ENCODE measurements at regions not wholly inside any gene's neighbourhood (a gene's known extent, or its start where the extent isn't known, plus 50 kb on each side); places are given as distances from the start of the nearest gene placed in this dataset.

DNA sequence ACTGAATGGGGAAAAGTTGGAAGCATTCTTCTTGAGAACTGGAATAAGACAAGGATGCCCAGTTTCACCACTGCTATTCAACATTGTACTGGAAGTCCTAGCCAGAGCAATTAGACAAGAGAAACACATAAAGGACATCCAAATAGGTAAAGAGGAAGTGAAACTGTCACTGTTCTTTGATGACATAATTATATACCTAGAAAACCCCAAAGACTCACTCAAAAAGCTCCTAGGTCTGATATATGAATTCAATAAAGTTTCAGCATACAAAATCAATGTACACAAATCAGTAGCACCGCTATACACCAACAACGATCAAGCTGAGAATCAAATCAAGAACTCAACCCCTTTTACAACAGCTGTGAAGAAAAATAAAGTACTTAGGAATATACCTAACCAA is 157.3 kb upstream of the DDHD1 start:
- FAIRE-seq (no peak), DNase-seq (ENCODE audit: low read depth in 1 of 2, low spot score in 1 of 2) (no peak), ATAC-seq (no peak)
- H3K4me2 ChIP-seq: no peak overlapping the region
- ChIA-PET CTCF (interaction anchor here (1.7 kb wide), 1 partner anchor 14 kb away, joined by 5 read pairs; no protein-coding TSS in a partner anchor), POLR2A (no interaction called here)
- TF ChIP-seq FOSL2 (IDR thresholded peaks at IDR 0.05): no peak
- TF ChIP-seq FOSL2 (CRISPR knock-in tag; IDR thresholded peaks at IDR 0.05): no peak
- no peak for TF ChIP-seq POLR2A (IDR thresholded peaks at IDR 0.05; ENCODE audit: low read length)
- TF ChIP-seq ZC3H11A (IDR thresholded peaks at IDR 0.05): no peak
- TF ChIP-seq CBX2 (IDR thresholded peaks at IDR 0.05; ENCODE audit: borderline replicate concordance, low read depth): no peak
- no peak for TF ChIP-seq RFX5 (IDR thresholded peaks at IDR 0.05)
- no peak overlapping the region for H3K4me3 ChIP-seq
- no peaks in the 10 kb centered on the region for H3K4me1 ChIP-seq
- 76% methylated on average over 2 of the region's 2 CpGs for WGBS (ENCODE audit: missing lambda C conversion rate)
- no peak overlapping the region for H3K27ac ChIP-seq
- no peaks in the 10 kb centered on the region for H3K9me3 ChIP-seq

DNA sequence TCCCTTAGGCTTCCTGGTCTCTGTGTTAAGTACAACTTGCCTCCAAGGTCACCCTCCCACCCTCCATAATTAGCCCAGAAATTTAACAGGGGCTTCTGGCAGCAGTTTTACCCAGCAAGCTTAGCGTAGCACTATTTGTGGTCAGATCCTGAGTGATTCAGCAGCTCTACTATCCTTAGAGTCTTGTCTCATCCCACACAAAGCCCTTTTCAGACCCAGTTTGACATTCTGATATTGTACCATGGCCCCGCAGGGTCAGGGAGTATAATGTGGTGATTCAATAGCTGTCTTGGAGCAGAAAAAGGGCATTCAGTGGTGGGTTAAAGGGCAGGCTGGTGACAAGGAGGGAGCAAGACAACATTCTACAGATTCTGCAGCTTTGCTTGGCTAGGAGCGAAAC is 153.8 kb upstream of the DDHD1 start:
- FAIRE-seq: no peak
- H3K4me1 ChIP-seq: no peaks in the 10 kb centered on the region

DNA sequence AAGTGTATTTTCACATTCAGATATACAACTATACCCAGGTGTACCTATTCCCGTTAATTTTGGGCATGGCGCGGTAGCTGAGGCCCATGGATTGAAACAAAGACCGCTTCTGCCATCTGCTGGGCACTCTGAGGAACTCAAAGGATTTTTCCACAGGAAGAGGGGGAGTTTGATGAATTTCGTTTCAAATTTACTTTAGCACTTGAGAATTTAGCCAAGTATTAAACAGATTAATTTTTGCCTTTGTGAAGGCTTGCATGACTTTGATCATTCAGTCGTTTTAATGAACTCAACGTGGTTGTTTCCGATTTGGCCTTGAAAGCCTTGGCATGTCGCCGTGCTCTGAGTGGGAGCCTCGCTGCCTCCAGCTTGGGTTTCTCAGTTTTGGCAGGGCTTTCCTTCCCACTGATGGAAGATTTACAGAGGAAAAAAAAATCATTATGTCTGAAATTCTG is 153.2 kb upstream of the DDHD1 start:
- FAIRE-seq: no peak
- POLR2A ChIA-PET: interaction anchor here (0.5 to 0.6 kb wide), 2 partner anchors 539 to 1083 kb away, joined by 4 to 9 read pairs; no protein-coding TSS in a partner anchor
- CTCF ChIA-PET: interaction anchor here (0.8 to 5.3 kb wide), 19 partner anchors 11 to 1043 kb away, joined by 3 to 77 read pairs (median 4); no protein-coding TSS in a partner anchor
- peak; percentile 47 for DNase-seq (ENCODE audit: low read depth in 1 of 2, low spot score in 1 of 2)
- Histone ChIP-seq H3K27ac (no peak overlapping the region), H3K4me1 (no peaks in the 10 kb centered on the region), H3K4me3 (peak overlapping the region; percentile 29), H3K4me2 (peak overlapping the region; percentile 60), H3K9me3 (no peaks in the 10 kb centered on the region)
- 17% methylated on average over 11 of the region's 11 CpGs for WGBS (ENCODE audit: missing lambda C conversion rate)
- peak; percentile 70 to 88; a peak in 5 of 6 replicates for ATAC-seq
- TF ChIP-seq SREBF2 (IDR thresholded peaks at IDR 0.05): no peak
- TF ChIP-seq, protein P1, sequence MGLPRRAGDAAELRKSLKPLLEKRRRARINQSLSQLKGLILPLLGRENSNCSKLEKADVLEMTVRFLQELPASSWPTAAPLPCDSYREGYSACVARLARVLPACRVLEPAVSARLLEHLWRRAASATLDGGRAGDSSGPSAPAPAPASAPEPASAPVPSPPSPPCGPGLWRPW (IDR thresholded peaks at IDR 0.05): no peak
- no peak for TF ChIP-seq KDM1A (IDR thresholded peaks at IDR 0.05; ENCODE audit: low read depth)
- TF ChIP-seq HOXB13 (CRISPR knock-in tag; IDR thresholded peaks at IDR 0.05; ENCODE audit: low read depth): no peak
- TF ChIP-seq ZSCAN20 (CRISPR knock-in tag; IDR thresholded peaks at IDR 0.05): no peak
- TF ChIP-seq KDM5A (IDR thresholded peaks at IDR 0.05): peak; percentile 69
- TF ChIP-seq, protein P2, sequence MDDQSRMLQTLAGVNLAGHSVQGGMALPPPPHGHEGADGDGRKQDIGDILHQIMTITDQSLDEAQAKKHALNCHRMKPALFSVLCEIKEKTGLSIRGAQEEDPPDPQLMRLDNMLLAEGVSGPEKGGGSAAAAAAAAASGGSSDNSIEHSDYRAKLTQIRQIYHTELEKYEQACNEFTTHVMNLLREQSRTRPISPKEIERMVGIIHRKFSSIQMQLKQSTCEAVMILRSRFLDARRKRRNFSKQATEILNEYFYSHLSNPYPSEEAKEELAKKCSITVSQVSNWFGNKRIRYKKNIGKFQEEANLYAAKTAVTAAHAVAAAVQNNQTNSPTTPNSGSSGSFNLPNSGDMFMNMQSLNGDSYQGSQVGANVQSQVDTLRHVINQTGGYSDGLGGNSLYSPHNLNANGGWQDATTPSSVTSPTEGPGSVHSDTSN (IDR thresholded peaks at IDR 0.05): no peak
- TF ChIP-seq, protein P3, sequence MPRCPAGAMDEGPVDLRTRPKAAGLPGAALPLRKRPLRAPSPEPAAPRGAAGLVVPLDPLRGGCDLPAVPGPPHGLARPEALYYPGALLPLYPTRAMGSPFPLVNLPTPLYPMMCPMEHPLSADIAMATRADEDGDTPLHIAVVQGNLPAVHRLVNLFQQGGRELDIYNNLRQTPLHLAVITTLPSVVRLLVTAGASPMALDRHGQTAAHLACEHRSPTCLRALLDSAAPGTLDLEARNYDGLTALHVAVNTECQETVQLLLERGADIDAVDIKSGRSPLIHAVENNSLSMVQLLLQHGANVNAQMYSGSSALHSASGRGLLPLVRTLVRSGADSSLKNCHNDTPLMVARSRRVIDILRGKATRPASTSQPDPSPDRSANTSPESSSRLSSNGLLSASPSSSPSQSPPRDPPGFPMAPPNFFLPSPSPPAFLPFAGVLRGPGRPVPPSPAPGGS (IDR thresholded peaks at IDR 0.05): no peak
- no peak for TF ChIP-seq POLR2AphosphoS2 (conservative IDR thresholded peaks at IDR 0.05; ENCODE audit: low read length)
- no peak for TF ChIP-seq TP53 (CRISPR knock-in tag; IDR thresholded peaks at IDR 0.05)
- TF ChIP-seq, protein P4, sequence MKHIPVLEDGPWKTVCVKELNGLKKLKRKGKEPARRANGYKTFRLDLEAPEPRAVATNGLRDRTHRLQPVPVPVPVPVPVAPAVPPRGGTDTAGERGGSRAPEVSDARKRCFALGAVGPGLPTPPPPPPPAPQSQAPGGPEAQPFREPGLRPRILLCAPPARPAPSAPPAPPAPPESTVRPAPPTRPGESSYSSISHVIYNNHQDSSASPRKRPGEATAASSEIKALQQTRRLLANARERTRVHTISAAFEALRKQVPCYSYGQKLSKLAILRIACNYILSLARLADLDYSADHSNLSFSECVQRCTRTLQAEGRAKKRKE (CRISPR knock-in tag; IDR thresholded peaks at IDR 0.05; ENCODE audit: low read depth): no peak
- TF ChIP-seq MAZ (IDR thresholded peaks at IDR 0.05; ENCODE audit: borderline replicate concordance, low read depth, low read length): no peak
- no peak for TF ChIP-seq RNF2 (IDR thresholded peaks at IDR 0.05; ENCODE audit: borderline replicate concordance, low read depth)

More for the DNA sequence above, 153.8 kb upstream of the DDHD1 start:
- no peak for DNase-seq (ENCODE audit: low read depth in 1 of 2, low spot score in 1 of 2)
- CTCF ChIA-PET: interaction anchor here (0.8 to 5.3 kb wide), 15 partner anchors 10 to 1041 kb away, joined by 3 to 77 read pairs (median 4); no protein-coding TSS in a partner anchor
- WGBS (ENCODE audit: missing lambda C conversion rate): 73% methylated on average over 3 of the region's 3 CpGs
- H3K4me2 ChIP-seq: peak overlapping the region; percentile 60; the same call in 2 of the 3 replicates
- ATAC-seq: no peak
- no peak overlapping the region for H3K4me3 ChIP-seq
- no peak for TF ChIP-seq HOXA7 (CRISPR knock-in tag; IDR thresholded peaks at IDR 0.05)
- TF ChIP-seq GATA3 (IDR thresholded peaks at IDR 0.05; ENCODE audit: borderline replicate concordance): no peak
- TF ChIP-seq KDM5A (IDR thresholded peaks at IDR 0.05): no peak
- no peak for TF ChIP-seq FOSB (CRISPR knock-in tag; IDR thresholded peaks at IDR 0.05)
- TF ChIP-seq HOXB5 (CRISPR knock-in tag; IDR thresholded peaks at IDR 0.05): no peak
- TF ChIP-seq MYC (IDR thresholded peaks at IDR 0.05; ENCODE audit: borderline replicate concordance, low read length): no peak
- no peak for TF ChIP-seq NPAS2 (CRISPR knock-in tag; IDR thresholded peaks at IDR 0.05; ENCODE audit: borderline replicate concordance)
- TF ChIP-seq, protein P4 (CRISPR knock-in tag; IDR thresholded peaks at IDR 0.05; ENCODE audit: low read depth): no peak
- no peak for TF ChIP-seq HEYL (CRISPR knock-in tag; IDR thresholded peaks at IDR 0.05)
- TF ChIP-seq CEBPB (IDR thresholded peaks at IDR 0.05): no peak
- TF ChIP-seq, protein P5, sequence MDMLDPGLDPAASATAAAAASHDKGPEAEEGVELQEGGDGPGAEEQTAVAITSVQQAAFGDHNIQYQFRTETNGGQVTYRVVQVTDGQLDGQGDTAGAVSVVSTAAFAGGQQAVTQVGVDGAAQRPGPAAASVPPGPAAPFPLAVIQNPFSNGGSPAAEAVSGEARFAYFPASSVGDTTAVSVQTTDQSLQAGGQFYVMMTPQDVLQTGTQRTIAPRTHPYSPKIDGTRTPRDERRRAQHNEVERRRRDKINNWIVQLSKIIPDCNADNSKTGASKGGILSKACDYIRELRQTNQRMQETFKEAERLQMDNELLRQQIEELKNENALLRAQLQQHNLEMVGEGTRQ (IDR thresholded peaks at IDR 0.05): no peak
- no peak for TF ChIP-seq RARB (CRISPR knock-in tag; IDR thresholded peaks at IDR 0.05)
- TF ChIP-seq ZC3H11A (IDR thresholded peaks at IDR 0.05): no peak
- no peak for TF ChIP-seq ZSCAN20 (CRISPR knock-in tag; IDR thresholded peaks at IDR 0.05)
- TF ChIP-seq BHLHE40 (IDR thresholded peaks at IDR 0.05; ENCODE audit: low read depth, low read length): no peak
- no peak for TF ChIP-seq RAD21 (conservative IDR thresholded peaks at IDR 0.05 in 1 of 2, IDR thresholded peaks at IDR 0.05 in 1 of 2)
- TF ChIP-seq HDAC2 (IDR thresholded peaks at IDR 0.05): no peak
- TF ChIP-seq ZFP36 (IDR thresholded peaks at IDR 0.05; ENCODE audit: borderline replicate concordance, partially characterized antibody): no peak
- no peak for TF ChIP-seq RCOR1 (IDR thresholded peaks at IDR 0.05; ENCODE audit: low read depth, low read length)
- POLR2A ChIA-PET: no interaction called here
- no peak overlapping the region for H3K27ac ChIP-seq
- no peaks in the 10 kb centered on the region for H3K9me3 ChIP-seq

Measured in A549 (cell line).